BJ (cell line): ENCODE measurements at regions not wholly inside any gene's neighbourhood (a gene's known extent, or its start where the extent isn't known, plus 50 kb on each side); places are given as distances from the start of the nearest gene placed in this dataset.

Source experiments
- CTCF ChIA-PET: fragments of 350-600 bp; formaldehyde crosslinking; extraction: SDS; loops from one replicate; lab custom pipeline; 2021; ENCODE audit warnings: antibody characterized with exemption, inconsistent platforms; lab: Yijun Ruan, JAX
- POLR2A ChIA-PET: fragments of 300-600 bp; sonication (Branson Sonifier 250); formaldehyde crosslinking; extraction: SDS; loops from one replicate; lab custom pipeline; 2021; ENCODE audit warnings: antibody characterized with exemption; lab: Charles Lee
- DNase-seq: peaks from one replicate; pipeline ENCODE4 v3.0.0-alpha.2; 2011; ENCODE audit warnings: low read depth
- H3K27me3 ChIP-seq: 2 replicates; pipeline ENCODE4 v1.6.0; 2011; ENCODE audit warnings: low read length; ENCODE audit not compliant: control insufficient read depth, insufficient read depth
- H3K36me3 ChIP-seq: 2 replicates; pipeline ENCODE4 v1.5.1; 2011; ENCODE audit warnings: low read length; ENCODE audit not compliant: control insufficient read depth, insufficient read depth
- H3K4me3 ChIP-seq: 2 replicates; pipeline ENCODE4 v1.5.1; 2011; ENCODE audit warnings: low read depth, mild to moderate bottlenecking, control low read depth, low read length
- CTCF ChIP-seq: IDR thresholded peaks from 2 replicates; pipeline ENCODE4 v1.5.1; 2011; ENCODE audit warnings: low read depth, mild to moderate bottlenecking, control low read depth, inconsistent platforms, low read length, moderate library complexity; ENCODE audit not compliant: insufficient read depth

DNA sequence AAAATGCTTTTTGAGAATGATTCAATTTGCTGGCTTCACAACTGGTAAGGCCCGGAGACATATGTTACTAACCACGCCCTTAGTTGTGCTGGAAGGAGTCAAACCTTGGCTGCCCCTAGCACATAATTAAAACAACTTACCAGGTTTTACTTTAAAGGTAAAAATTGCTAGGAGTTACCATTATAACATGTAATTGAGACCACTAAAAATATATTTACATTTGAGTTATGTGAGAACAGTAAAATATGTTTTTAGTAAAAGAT lies 435.6 kb upstream of the CDH9 start:
- H3K36me3 ChIP-seq: no peaks in the 10 kb centered on the region
- TF ChIP-seq CTCF: no peak
- H3K4me3 ChIP-seq: no peak overlapping the region; the same call in none of the 2 replicates
- CTCF ChIA-PET: no interaction called here
- no peaks in the 10 kb centered on the region for H3K27me3 ChIP-seq
- POLR2A ChIA-PET: no interaction called here
- DNase-seq: no peak

- DNase-seq: no peak
- CTCF ChIA-PET: no interaction called here
- no peak for TF ChIP-seq CTCF
- POLR2A ChIA-PET: no interaction called here
- H3K36me3 ChIP-seq: no peaks in the 10 kb centered on the region
- no peaks in the 10 kb centered on the region for H3K27me3 ChIP-seq
- peak overlapping the region; percentile 24 for H3K4me3 ChIP-seq
These were observed 435.1 kb upstream of the CDH9 start for GRCh38 chr5:27473307-27474046.

GRCh38 chr5:27472871-27473270 lies 434.5 kb upstream of the CDH9 start:
- ChIA-PET POLR2A (no interaction called here), CTCF (no interaction called here)
- no peak for TF ChIP-seq CTCF

DNA sequence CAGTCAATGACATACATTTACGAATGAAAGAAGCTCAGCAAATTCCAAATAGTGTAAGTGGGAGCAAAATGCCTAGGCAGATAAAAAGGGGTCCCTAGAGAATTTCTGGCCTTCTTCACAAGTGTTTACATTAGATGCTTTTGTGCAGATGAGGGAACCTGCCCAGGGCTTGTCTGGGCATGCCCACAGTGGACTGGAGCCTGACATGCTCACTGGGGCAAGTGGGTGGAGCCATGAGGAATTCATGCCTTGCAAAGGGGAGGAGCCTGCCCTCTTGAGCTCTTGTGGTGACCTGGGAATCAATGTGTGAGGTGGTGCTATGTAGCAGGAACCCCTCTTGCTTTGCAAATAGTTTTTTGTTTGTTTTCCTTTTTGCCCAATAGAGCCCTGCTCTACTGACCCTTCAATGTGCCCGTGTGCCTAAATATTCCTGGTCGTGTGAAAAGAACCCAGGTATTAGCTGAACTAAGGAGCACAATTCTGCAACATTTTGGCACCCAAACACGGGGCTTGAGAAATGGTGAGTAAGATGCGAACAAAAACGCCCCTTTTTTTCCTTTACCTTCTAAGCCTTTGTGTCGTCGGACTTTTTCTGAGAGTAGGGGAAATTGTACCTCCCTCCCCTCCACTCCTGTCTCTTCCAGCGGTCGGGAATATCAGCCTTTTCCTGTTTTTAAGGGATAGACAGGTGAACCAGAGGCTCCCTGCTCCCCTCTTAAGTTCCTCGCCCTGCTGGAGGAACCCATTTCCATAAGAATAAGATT lies 433.8 kb upstream of the CDH9 start:
- Histone ChIP-seq H3K27me3 (no peaks in the 10 kb centered on the region), H3K4me3 (peak overlapping the region; percentile 25), H3K36me3 (no peaks in the 10 kb centered on the region)
- TF ChIP-seq CTCF: no peak
- ChIA-PET POLR2A (no interaction called here), CTCF (no interaction called here)
- peak; percentile 9 for DNase-seq

More at GRCh38 chr5:27472871-27473270, 434.5 kb upstream of the CDH9 start:
- DNase-seq: no peak
- Histone ChIP-seq H3K4me3 (peak overlapping the region; percentile 29), H3K36me3 (no peaks in the 10 kb centered on the region), H3K27me3 (no peaks in the 10 kb centered on the region)

DNA sequence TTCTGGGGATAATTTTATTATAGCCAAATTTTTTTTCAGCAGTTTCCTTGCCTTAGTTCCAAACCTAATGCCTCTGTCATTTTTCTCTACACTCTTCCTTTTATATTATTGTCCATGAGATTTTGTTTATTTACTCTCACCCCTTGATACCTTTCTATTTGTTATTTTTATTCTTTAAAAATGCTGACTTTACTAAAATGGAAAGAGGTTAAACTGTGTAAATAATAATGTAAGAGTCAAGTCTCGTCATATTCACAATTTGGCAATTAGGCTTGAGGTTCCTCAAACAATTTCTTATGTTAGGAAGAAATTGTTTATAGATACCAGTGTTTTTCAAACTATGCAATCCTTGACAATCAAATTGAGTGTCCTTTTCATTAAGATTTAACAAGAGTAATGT lies 428.6 kb upstream of the CDH9 start:
- no peak for TF ChIP-seq CTCF
- POLR2A ChIA-PET: no interaction called here
- DNase-seq: no peak
- CTCF ChIA-PET: no interaction called here
- no peaks in the 10 kb centered on the region for H3K36me3 ChIP-seq
- no peak overlapping the region for H3K4me3 ChIP-seq
- no peaks in the 10 kb centered on the region for H3K27me3 ChIP-seq
